ENCODE measurements at regions not wholly inside any gene's neighbourhood (a gene's known extent, or its start where the extent isn't known, plus 50 kb on each side); places are given as distances from the start of the nearest gene placed in this dataset.
"Not testable (repeated sequence)": the region's sequence is repeated elsewhere in the genome, so short reads cannot be mapped to it uniquely, and the experiment has no call there.

- no peak for DNase-seq
Observed at GRCh38 chr4:138656990-138657389, 358.6 kb upstream of the NOCT start.

DNA sequence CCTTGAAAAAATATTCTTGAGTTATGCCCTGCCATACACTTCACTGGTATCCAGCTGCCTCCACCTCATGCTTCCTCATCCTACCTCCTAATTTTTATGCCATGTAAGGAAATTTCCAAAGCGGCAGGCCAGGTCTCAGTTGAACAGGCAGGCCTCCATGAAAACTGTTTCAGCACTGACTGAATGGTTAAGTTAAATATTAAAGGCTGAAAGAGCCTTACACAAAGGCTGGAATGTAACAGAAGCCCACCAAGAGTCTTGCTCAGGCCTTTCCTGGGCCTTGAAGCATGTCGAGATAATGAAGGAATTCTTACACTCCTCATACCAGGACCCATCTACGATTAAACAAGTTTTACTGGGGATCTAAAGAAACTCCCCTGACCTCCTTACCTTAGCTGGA lies 359.6 kb upstream of the NOCT start:
- no peak for DNase-seq

- DNase-seq: no peak
Observed at GRCh38 chr4:138655286-138655685, 360.3 kb upstream of the NOCT start.

GRCh38 chr4:138650929-138651448 lies 364.6 kb upstream of the NOCT start:
- no peak for DNase-seq

DNA sequence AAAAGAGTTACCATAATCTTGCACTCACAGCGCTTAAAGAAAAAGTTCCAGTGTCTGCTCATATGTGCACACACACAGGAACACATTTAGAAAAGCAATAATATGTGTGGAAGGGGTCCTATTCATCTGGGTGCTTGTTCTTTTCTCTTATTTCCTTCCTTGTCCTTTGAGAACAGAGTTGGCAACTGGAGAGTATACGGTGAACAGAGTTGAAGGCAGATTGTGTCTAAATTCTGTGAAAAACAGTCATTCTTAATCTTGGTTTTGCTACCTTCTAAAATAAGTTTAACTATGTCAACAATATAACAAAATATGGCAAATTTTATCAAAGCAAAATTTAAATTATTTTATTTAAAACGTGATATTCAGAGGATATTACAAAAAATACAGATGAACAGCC lies 365.1 kb upstream of the NOCT start:
- DNase-seq: no peak

DNA sequence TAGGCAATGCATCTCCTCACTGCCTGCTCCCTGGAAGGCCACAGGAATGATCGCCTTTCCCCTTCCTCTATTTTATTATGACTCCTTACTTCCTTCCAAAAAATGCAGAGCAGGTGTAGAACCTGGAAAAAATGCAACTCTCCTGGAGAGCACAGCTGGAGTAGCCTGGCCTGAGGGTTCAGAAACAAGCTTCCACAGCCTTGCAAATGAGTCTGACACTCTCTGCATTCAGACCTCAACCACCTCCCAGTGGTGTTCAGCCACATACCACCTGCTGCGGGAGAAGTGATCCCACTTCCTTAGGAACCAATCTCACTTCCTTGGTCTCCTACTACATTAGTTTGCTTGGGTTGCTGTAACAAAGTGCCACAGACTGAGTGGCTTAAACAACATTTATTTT lies 368.1 kb upstream of the NOCT start:
- DNase-seq: no peak

DNA sequence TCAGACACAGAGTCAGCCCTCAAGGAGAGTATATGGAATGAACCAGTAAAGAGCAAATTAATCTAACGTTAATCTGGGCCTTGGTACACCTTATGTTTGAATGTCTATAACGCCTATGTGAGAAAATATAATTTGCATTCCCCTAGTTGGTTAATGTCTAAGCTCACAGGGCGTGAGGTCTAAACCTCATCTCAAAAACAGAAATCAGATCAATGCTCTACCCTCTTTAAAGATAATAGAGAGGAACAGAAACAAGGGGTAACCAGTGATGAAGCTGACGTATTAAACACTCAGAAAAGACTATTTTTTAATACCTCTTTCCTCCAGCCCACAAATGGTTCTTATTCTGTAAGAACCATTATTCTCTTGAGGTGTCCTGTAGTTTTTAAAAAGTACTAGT lies 369.2 kb upstream of the NOCT start:
- DNase-seq: no peak

- no peak for DNase-seq
Observed at GRCh38 chr4:138645289-138645688, 370.3 kb upstream of the NOCT start.

GRCh38 chr4:138644322-138644721 lies 371.3 kb upstream of the NOCT start:
- DNase-seq: no peak

DNA sequence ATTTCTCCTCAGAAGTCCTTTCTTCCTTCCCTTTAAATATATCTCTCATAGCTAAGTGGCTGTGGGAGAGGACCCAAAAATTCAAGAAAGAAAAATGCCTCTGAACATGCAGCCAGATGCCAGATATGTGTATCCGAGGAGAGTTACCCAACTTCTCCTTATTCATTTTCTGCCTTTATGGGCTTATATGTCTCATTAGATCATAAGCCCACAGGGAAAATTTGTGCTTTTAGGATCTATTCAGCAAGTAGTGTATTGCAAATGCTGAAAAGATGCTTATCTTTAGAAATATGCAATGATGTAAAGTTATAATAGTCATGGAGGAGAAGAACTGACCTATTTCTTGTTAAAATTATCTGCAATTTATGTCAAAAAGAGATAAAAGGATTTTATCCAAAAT lies 371.8 kb upstream of the NOCT start:
- DNase-seq: no peak

DNA sequence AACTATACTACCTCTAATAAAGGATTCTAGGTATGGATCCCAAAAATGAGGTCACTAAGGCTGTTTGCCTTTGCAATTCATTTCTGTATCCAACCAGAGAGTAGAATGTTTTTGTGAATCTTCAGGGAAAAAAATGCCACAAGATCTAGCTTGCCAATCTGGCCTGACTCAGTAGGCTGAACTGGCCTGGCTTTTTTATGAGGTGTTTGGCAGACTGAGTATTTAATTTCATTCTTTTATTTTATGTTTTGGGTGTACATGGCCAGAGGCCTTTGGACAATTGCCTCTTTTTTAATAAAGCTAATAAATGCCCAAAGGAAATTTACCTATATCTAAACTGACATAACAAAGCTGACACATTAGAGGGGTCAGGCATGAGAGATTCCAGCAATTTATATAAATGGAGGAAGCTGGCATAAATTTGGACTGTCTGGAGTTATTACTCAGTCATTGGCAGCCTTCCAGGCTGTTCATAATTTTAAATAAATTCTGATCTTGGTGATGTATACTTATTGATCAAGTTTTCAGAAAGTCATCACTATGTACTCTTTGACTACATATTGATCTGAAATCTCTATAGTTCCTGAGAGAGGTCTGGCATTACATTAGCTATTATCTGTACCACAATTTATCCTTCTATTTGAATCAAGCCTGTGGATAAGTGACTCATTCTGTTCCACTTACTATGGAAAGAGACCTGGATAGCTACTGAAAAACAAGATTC lies 376.4 kb upstream of the NOCT start:
- DNase-seq: no peak

DNA sequence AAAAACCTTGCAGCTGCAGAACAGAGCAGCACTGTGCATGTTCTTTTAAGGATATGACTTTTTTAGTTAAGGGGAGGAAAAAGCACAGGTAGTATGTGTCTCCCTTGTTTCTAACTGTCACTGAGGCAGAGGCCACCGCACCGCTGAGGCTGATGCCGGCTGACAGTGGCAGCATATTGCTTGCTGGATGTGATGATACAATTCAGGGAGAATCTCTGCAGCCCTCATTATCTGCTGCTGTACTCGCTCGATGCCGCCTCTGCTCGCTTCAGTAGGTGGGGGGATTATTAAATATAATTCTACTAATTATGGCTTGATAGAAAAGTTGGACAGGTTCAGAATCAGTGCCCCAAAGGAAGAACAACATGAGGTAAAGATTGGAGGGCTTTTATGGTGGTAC lies 378.8 kb upstream of the NOCT start:
- no peak for DNase-seq

GRCh38 chr4:138634915-138635314 lies 380.7 kb upstream of the NOCT start:
- no peak for DNase-seq

DNA sequence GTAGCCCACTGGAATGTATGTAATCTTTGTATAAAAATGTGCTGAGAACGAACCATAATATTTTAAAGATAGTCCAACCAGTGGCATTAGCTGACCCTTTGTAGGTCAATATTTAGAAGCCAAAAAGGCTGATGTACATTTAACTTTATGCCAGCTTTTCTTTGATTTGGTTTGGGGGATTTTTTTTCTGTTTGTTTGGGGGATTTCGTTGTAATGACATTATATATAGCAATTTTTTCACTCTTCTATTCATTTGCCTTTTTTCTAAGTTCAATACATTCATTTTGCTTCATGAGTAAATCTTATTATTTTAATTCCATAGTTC lies 382.0 kb upstream of the NOCT start:
- DNase-seq: no peak

- DNase-seq: no peak
Observed at GRCh38 chr4:138632856-138633579, 382.6 kb upstream of the NOCT start.

DNA sequence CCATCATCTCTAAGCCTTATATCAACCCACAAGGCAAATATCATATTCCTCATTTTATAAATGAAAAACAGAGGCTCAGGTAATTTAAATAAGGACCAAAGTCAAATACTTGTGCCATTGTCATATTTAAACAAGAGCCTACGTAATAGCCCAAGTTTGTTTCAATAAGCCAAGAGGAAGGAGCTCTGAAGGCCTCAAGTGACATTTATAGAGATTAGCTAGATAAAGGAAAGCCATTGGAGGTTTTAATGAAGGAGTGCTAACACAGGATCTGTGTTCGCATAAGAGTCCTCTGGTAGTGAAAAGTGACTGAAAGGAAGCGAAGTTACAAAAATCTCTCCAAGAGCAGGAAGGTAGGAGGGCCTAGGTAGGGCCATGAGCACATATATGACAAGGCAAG lies 384.9 kb upstream of the NOCT start:
- DNase-seq: no peak

GRCh38 chr4:138629669-138630068 lies 385.9 kb upstream of the NOCT start:
- no peak for DNase-seq

DNA sequence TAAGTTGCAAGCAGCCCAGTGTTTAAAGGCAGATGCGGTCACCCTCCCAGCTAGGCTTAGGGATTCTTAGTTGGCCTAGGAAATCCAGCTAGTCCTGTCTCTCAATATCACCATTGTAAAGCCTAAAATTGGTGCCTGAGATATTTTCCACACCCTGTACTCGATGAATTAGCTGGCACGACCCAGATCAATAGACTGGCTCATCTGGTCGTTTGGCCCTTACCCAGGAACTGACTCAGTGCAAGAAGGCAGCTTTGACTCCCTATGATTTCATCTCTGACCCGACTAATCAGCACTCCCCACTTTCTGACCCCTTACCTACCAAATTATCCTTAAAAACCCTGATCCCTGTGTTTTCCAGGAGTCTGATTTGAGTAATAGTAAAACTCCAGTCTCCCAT lies 384.9 kb upstream of the SLC7A11 start:
- no peak for DNase-seq

DNA sequence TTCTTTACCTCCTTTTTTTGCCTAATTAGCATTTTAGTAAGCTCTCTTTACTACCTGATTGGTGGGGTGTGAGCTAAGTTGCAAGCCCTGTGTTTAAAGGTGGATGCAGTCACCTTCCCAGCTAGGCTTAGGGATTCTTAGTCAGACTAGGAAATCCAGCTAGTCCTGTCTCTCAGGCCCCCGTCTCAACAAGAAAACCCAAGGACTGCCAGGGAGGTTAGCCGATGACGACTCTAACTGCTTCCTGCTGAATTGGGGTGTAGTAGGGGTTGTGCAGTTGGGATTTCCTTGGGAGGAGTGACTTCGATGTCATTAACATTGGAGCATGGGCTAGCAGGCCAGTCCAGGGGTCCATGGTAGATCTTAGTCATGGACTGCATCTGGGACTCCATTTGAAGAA lies 380.2 kb upstream of the SLC7A11 start:
- DNase-seq: not testable (repeated sequence)

GRCh38 chr4:138616775-138617174 lies 374.6 kb upstream of the SLC7A11 start:
- DNase-seq: no peak

- no peak for DNase-seq
Observed at GRCh38 chr4:138614398-138615142, 372.4 kb upstream of the SLC7A11 start.

GRCh38 chr4:138612428-138612827 lies 370.3 kb upstream of the SLC7A11 start:
- DNase-seq: no peak

DNA sequence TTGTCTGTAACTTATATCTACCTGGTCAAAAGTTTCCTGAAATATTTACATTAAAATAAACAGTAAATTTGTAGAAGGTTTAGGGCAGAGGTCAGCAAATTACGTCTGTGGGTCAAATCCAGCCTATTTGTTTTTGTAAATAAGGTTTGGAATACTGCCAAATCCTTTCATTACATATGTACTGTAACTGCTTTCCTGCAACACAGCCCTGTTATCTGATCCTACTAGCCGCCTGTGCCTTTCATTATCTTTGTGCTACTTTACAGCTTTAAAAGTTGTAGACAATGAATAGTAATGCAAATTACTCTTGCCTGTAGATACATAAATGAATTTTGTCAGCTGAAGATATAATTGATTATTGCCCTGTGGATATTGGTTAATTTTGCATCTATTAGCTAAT lies 369.6 kb upstream of the SLC7A11 start:
- DNase-seq: no peak

- DNase-seq: no peak
Observed at GRCh38 chr4:138611017-138611416, 368.9 kb upstream of the SLC7A11 start.

Data from effector CD8-positive, alpha-beta T cell (primary cell).